K562 (cell line): ENCODE measurements at regions not wholly inside any gene's neighbourhood (a gene's known extent, or its start where the extent isn't known, plus 50 kb on each side); places are given as distances from the start of the nearest gene placed in this dataset.

Source experiments
- ATAC-seq: fragments of 200-7000 bp; cut with Tn5 transposase; 3 replicates; pipeline ENCODE4 v1.9.1; 2020; ENCODE audit warnings: moderate library complexity
- BruUV-seq: library from RNA; stranded (reverse); fragments of 400-500 nt; replicated peaks from 2 replicates; lab custom pipeline; 2021; lab: Mats Ljungman, UMichigan
- CTCF ChIA-PET: fragments of 300-600 bp; formaldehyde crosslinking; extraction: SDS; loops from one replicate; lab custom pipeline; 2021; ENCODE audit warnings: low intra/inter-chr PET ratio; lab: Yijun Ruan, JAX
- POLR2A ChIA-PET: fragments of 300-600, 350-650 bp; sonication (Branson Sonifier 250); formaldehyde crosslinking; extraction: SDS; loops from one replicate; lab custom pipeline; 2021; ENCODE audit warnings: antibody characterized with exemption, inconsistent platforms; lab: Yijun Ruan, JAX
- DNase-seq, 4 experiments: peaks; one replicate each; pipeline versions ENCODE4 v3.0.0 to v3.0.0-alpha.2; 2011 to 2018; ENCODE audit warnings: low spot score in 3 of 4, mixed read lengths in 3 of 4; ENCODE audit errors: extremely low read depth in 1 of 4
- FAIRE-seq: peaks from 2 replicates; lab custom pipeline; 2011; peaks lifted over from hg19 to GRCh38; lab: Jason Lieb, UNC
- H2AFZ ChIP-seq: 2 replicates; pipeline ENCODE4 v1.6.0; 2011; ENCODE audit warnings: low read depth, low read length, control low read depth, inconsistent platforms
- H3K27ac ChIP-seq: fragments of 200-600 bp; 3 replicates; pipeline ENCODE4 v1.8.0; 2011; ENCODE audit warnings: low read depth, mild to moderate bottlenecking, control low read depth, inconsistent platforms, low read length, moderate library complexity, mixed read lengths; ENCODE audit errors: extremely low read depth
- H3K27me3 ChIP-seq, 2 experiments: fragments of 300-600 bp in 1 of 2; 2 replicates in 1 of 2; 3 replicates in 1 of 2; pipeline versions ENCODE4 v1.6.0 to v1.8.0; 2011; ENCODE audit warnings: inconsistent platforms in 2 of 2, low read length in 2 of 2, mild to moderate bottlenecking in 1 of 2, mixed read lengths in 1 of 2, moderate library complexity in 1 of 2; ENCODE audit not compliant: control insufficient read depth in 2 of 2, insufficient read depth in 2 of 2
- H3K36me3 ChIP-seq: fragments of 300-600 bp; 3 replicates; pipeline ENCODE4 v1.8.0; 2011; ENCODE audit warnings: mild to moderate bottlenecking, low read length, inconsistent platforms; ENCODE audit not compliant: control insufficient read depth, insufficient read depth
- H3K4me1 ChIP-seq, 2 experiments: fragments of 200-600 bp in 1 of 2; replicated peaks in 1 of 2; 2 replicates in 1 of 2; 3 replicates in 1 of 2; pipeline versions ENCODE4 v1.5.1 to v1.8.0; 2011; ENCODE audit warnings: inconsistent platforms in 2 of 2, low read length in 2 of 2, mild to moderate bottlenecking in 1 of 2, mixed read lengths in 1 of 2, moderate library complexity in 1 of 2; ENCODE audit not compliant: control insufficient read depth in 2 of 2, insufficient read depth in 2 of 2
- H3K4me2 ChIP-seq: 2 replicates; pipeline ENCODE4 v1.6.1; 2011; ENCODE audit warnings: low read length, control low read depth, inconsistent platforms, mixed read lengths; ENCODE audit not compliant: insufficient read depth
- H3K4me3 ChIP-seq: fragments of 200-600 bp; sonication (generic), shearing (Covaris generic); 2 replicates; pipeline ENCODE4 v1.5.1; 2016; ENCODE audit warnings: control low read depth, inconsistent platforms
- H3K79me2 ChIP-seq: fragments of 200-600 bp; 3 replicates; pipeline ENCODE4 v1.8.0; 2011; ENCODE audit warnings: low read length, inconsistent platforms; ENCODE audit not compliant: control insufficient read depth, insufficient read depth
- H3K9ac ChIP-seq, 2 experiments: 2 replicates each; pipeline versions ENCODE4 v1.6.0 to v1.6.1; 2011; ENCODE audit warnings: low read depth in 2 of 2, low read length in 2 of 2, control low read depth in 1 of 2, inconsistent platforms in 1 of 2, mild to moderate bottlenecking in 1 of 2, mixed read lengths in 1 of 2; ENCODE audit not compliant: insufficient read depth in 1 of 2
- H3K9me1 ChIP-seq: one replicate; pipeline ENCODE4 v1.6.0; 2011; ENCODE audit warnings: inconsistent platforms, mild to moderate bottlenecking, low read length, moderate library complexity; ENCODE audit not compliant: control insufficient read depth, insufficient read depth
- H3K9me3 ChIP-seq: replicated peaks from 2 replicates; pipeline ENCODE4 v1.5.1; 2011; ENCODE audit warnings: low read depth, low read length, inconsistent platforms; ENCODE audit not compliant: control insufficient read depth, insufficient read depth
- H4K20me1 ChIP-seq: replicated peaks from 2 replicates; pipeline ENCODE4 v1.6.1; 2011; ENCODE audit warnings: low read length, inconsistent platforms, mixed read lengths; ENCODE audit not compliant: control insufficient read depth, insufficient read depth
- BCLAF1 ChIP-seq, 2 experiments: fragments of 450-650 bp in 1 of 2; IDR thresholded peaks; 2 replicates each; pipeline ENCODE4 v1.6.1; 2011 to 2017; ENCODE audit warnings: low read depth in 2 of 2, antibody characterized with exemption in 1 of 2, borderline replicate concordance in 1 of 2, low read length in 1 of 2, mild to moderate bottlenecking in 1 of 2, mixed read lengths in 1 of 2; ENCODE audit not compliant: control insufficient read depth in 1 of 2
- EGR1 ChIP-seq: fragments of 450-650 bp; conservative IDR thresholded peaks from 2 replicates; pipeline ENCODE4 v1.6.1; 2017; ENCODE audit warnings: mild to moderate bottlenecking
- JUND ChIP-seq, 2 experiments: IDR thresholded peaks; 2 replicates in 1 of 2; 3 replicates in 1 of 2; pipeline ENCODE4 v1.6.1; 2011; ENCODE audit warnings: borderline replicate concordance in 2 of 2, low read depth in 2 of 2, low read length in 2 of 2, improper control_type of control experiment in 1 of 2, missing biosample characterization in 1 of 2, missing genetic modification characterization in 1 of 2, missing genetic modification reagents in 1 of 2
- MTA3 ChIP-seq: fragments of 450-650 bp; formaldehyde crosslinking; IDR thresholded peaks from 2 replicates; pipeline ENCODE4 v1.6.1; 2017; ENCODE audit warnings: mild to moderate bottlenecking, borderline replicate concordance
- NCOA4 ChIP-seq: fragments of 450-650 bp; IDR thresholded peaks from 2 replicates; pipeline ENCODE4 v1.6.1; 2018; ENCODE audit warnings: mild to moderate bottlenecking; ENCODE audit not compliant: partially characterized antibody
- NFATC3 ChIP-seq: fragments of 450-650 bp; IDR thresholded peaks from 2 replicates; pipeline ENCODE4 v1.6.1; 2017; ENCODE audit warnings: mild to moderate bottlenecking
- ZFP30 ChIP-seq: fragments of 250-450 bp; sonication (Bioruptor Pico); IDR thresholded peaks from 2 replicates; pipeline ENCODE4 v1.8.0; 2022; ENCODE audit warnings: moderate library complexity, mild to moderate bottlenecking, inconsistent platforms, borderline replicate concordance
- ZNF655 ChIP-seq: fragments of 250-450 bp; sonication (Bioruptor Pico); IDR thresholded peaks from 2 replicates; pipeline ENCODE4 v1.5.0; 2021
- ZNF780A ChIP-seq: fragments of 250-450 bp; sonication (Bioruptor Pico); IDR thresholded peaks from 2 replicates; pipeline ENCODE4 v1.5.0; 2021; ENCODE audit warnings: mild to moderate bottlenecking
- WGBS: fragments of 100-300 bp; shearing (Covaris generic); methylation state at CpG from one replicate; pipeline ENCODE4 v1.1.6; 2016; ENCODE audit warnings: low coverage, mixed read lengths; ENCODE audit not compliant: insufficient coverage; ENCODE audit errors: missing lambda C conversion rate; 5-methylcytosine and 5-hydroxymethylcytosine counted together
- in situ Hi-C: fragments of 300-500 bp; cut with MboI; formaldehyde crosslinking; loops from 4 replicates; pipeline ENCODE4 v1.15.0; 2018; ENCODE audit warnings: inconsistent platforms, mixed read lengths
- intact Hi-C: fragments of 100-400 bp; cut with micrococcal nuclease; formaldehyde crosslinking; loops from 2 replicates; pipeline ENCODE4 v1.14.2; 2022

- no peak for TF ChIP-seq BCLAF1 (IDR thresholded peaks at IDR 0.05; ENCODE audit: borderline replicate concordance in 1 of 2, control insufficient read depth in 1 of 2, low read depth in 2 of 2, low read length in 1 of 2)
- no peak for TF ChIP-seq JUND (IDR thresholded peaks at IDR 0.05; ENCODE audit: borderline replicate concordance, low read depth, low read length)
- no peak for TF ChIP-seq JUND (tag; IDR thresholded peaks at IDR 0.05; ENCODE audit: borderline replicate concordance, low read depth, low read length)
- no peak for TF ChIP-seq ZFP30 (CRISPR knock-in tag)
- TF ChIP-seq MTA3 = no peak
- TF ChIP-seq NCOA4 = no peak
- TF ChIP-seq, all 486 proteins: peak for 0
Measured at GRCh38 chr4:127449449-127449848, 183.3 kb upstream of the INTU start (continued).

GRCh38 chr4:127450276-127450675, 182.5 kb upstream of the INTU start:
- ChIA-PET CTCF (no interaction called here), POLR2A (interaction anchor here (0.6 kb wide), 1 partner anchor 313 kb away, joined by 7 read pairs; no protein-coding TSS in a partner anchor)
- Histone ChIP-seq H3K9me3 (no peaks in the 10 kb centered on the region), H3K79me2 (no peaks in the 10 kb centered on the region), H3K9me1 (no peaks in the 10 kb centered on the region), H3K27me3 (no peaks in the 10 kb centered on the region; a peak in 1 of 5 replicates), H3K36me3 (no peaks in the 10 kb centered on the region), H4K20me1 (no peaks in the 10 kb centered on the region), H3K4me2 (no peak overlapping the region), H3K27ac (no peak overlapping the region), H3K4me3 (no peak overlapping the region), H3K4me1 (no peaks in the 10 kb centered on the region), H3K9ac (no peak overlapping the region), H2AFZ (no peak overlapping the region)
- no TSS peak for BruUV-seq
- TF ChIP-seq ZNF780A (CRISPR knock-in tag) = no peak
- no peak for TF ChIP-seq EGR1
- no peak for TF ChIP-seq ZNF655
- no peak for TF ChIP-seq NFATC3
- FAIRE-seq (no peak), DNase-seq (no peak), ATAC-seq (no peak)
- in situ Hi-C loops = no loop called here
- intact Hi-C loops = no loop called here
- 0% methylated on average over 1 of the region's 1 CpG for WGBS
